HepG2 (cell line): ENCODE measurements at regions not wholly inside any gene's neighbourhood (a gene's known extent, or its start where the extent isn't known, plus 50 kb on each side); places are given as distances from the start of the nearest gene placed in this dataset.

Experiments used
- ATAC-seq: fragments of 200-7000 bp; cut with Tn5 transposase; 3 replicates; pipeline ENCODE4 v1.9.1; 2020; ENCODE audit warnings: mild to moderate bottlenecking, moderate library complexity
- BruUV-seq: library from RNA; stranded (reverse); fragments of 400-500 nt; replicated peaks from 2 replicates; lab custom pipeline; 2021; lab: Mats Ljungman, UMichigan
- CTCF ChIA-PET: fragments of 300-600 bp; formaldehyde crosslinking; extraction: SDS; loops from one replicate; lab custom pipeline; 2021; ENCODE audit warnings: low total read pairs, inconsistent platforms, low intra/inter-chr PET ratio; lab: Yijun Ruan, JAX
- POLR2A ChIA-PET: fragments of 350-600 bp; sonication (Branson Sonifier 250); formaldehyde crosslinking; loops from one replicate; lab custom pipeline; 2020; ENCODE audit warnings: antibody characterized with exemption, inconsistent platforms; lab: Yijun Ruan, JAX
- DNase-seq: peaks from one replicate; pipeline ENCODE4 v3.0.0-alpha.2; 2015; ENCODE audit warnings: low spot score
- FAIRE-seq: peaks from 3 replicates; lab custom pipeline; 2011; peaks lifted over from hg19 to GRCh38; lab: Jason Lieb, UNC
- H2AFZ ChIP-seq: one replicate; pipeline ENCODE4 v1.6.1; 2011; ENCODE audit warnings: low read length, inconsistent platforms
- H3K27ac ChIP-seq: fragments of 300-600 bp; 3 replicates; pipeline ENCODE4 v1.8.0; 2011; ENCODE audit warnings: mixed run types, mild to moderate bottlenecking, mixed read lengths, low read length, inconsistent platforms; ENCODE audit not compliant: insufficient read depth; ENCODE audit errors: extremely low read length
- H3K27me3 ChIP-seq, 2 experiments: fragments of 200-600 bp in 1 of 2; 2 replicates in 1 of 2; 3 replicates in 1 of 2; pipeline versions ENCODE4 v1.6.0 to v1.8.0; 2011; ENCODE audit warnings: low read length in 2 of 2, mild to moderate bottlenecking in 2 of 2, moderate library complexity in 2 of 2, inconsistent platforms in 1 of 2; ENCODE audit not compliant: insufficient read depth in 2 of 2, control insufficient read depth in 1 of 2
- H3K36me3 ChIP-seq, 2 experiments: fragments of 200-600 bp in 1 of 2; replicated peaks in 1 of 2; 2 replicates in 1 of 2; 3 replicates in 1 of 2; pipeline versions ENCODE4 v1.5.1 to v1.8.0; 2011; ENCODE audit warnings: low read length in 2 of 2, inconsistent platforms in 1 of 2; ENCODE audit not compliant: insufficient read depth in 2 of 2, control insufficient read depth in 1 of 2
- H3K4me1 ChIP-seq: 2 replicates; pipeline ENCODE4 v1.5.1; 2012; ENCODE audit warnings: low read length, inconsistent platforms; ENCODE audit not compliant: insufficient read depth
- H3K4me2 ChIP-seq: 2 replicates; pipeline ENCODE4 v1.6.0; 2011; ENCODE audit warnings: low read depth, low read length, inconsistent platforms
- H3K4me3 ChIP-seq, 3 experiments: fragments of 200-600 bp in 1 of 3; sonication (generic), shearing (Covaris generic) in 1 of 3; replicated peaks in 1 of 3; 2 replicates each; pipeline ENCODE4 v1.5.1; 2011 to 2016; ENCODE audit warnings: low read length in 3 of 3, inconsistent platforms in 2 of 3, low read depth in 2 of 3, mild to moderate bottlenecking in 2 of 3, control low read depth in 1 of 3, mixed read lengths in 1 of 3; ENCODE audit not compliant: insufficient read depth in 1 of 3
- H3K79me2 ChIP-seq: one replicate; pipeline ENCODE4 v1.6.1; 2011; ENCODE audit warnings: low read length, inconsistent platforms; ENCODE audit not compliant: insufficient read depth
- H3K9ac ChIP-seq: 2 replicates; pipeline ENCODE4 v1.6.0; 2011; ENCODE audit warnings: mild to moderate bottlenecking, low read depth, low read length, inconsistent platforms; ENCODE audit not compliant: insufficient read depth
- H3K9me3 ChIP-seq: 2 replicates; pipeline ENCODE4 v1.5.1; 2012; ENCODE audit warnings: mild to moderate bottlenecking, low read length
- H4K20me1 ChIP-seq: 2 replicates; pipeline ENCODE4 v1.6.0; 2011; ENCODE audit warnings: inconsistent platforms, mild to moderate bottlenecking, low read length, moderate library complexity; ENCODE audit not compliant: insufficient read depth
- AHDC1 ChIP-seq: sonication (generic); formaldehyde crosslinking; IDR thresholded peaks from 2 replicates; pipeline ENCODE4 v1.5.1; 2020; ENCODE audit warnings: mild to moderate bottlenecking, missing genetic modification reagents, borderline replicate concordance
- ARHGAP35 ChIP-seq: sonication (generic); formaldehyde crosslinking; IDR thresholded peaks from 2 replicates; pipeline ENCODE4 v1.9.0; 2022; ENCODE audit warnings: mild to moderate bottlenecking, inconsistent platforms, moderate library complexity, missing genetic modification reagents, borderline replicate concordance
- FOXA1 ChIP-seq, 2 experiments: fragments of 450-650 bp in 1 of 2; sonication (generic) in 1 of 2; formaldehyde crosslinking in 1 of 2; IDR thresholded peaks; 2 replicates each; pipeline versions ENCODE4 v1.4.0 to v1.6.1; 2016 to 2020; ENCODE audit warnings: missing genetic modification reagents in 1 of 2
- GATAD2A ChIP-seq: IDR thresholded peaks from 2 replicates; pipeline ENCODE4 v1.6.1; 2016
- ISL2 ChIP-seq: sonication (generic); formaldehyde crosslinking; IDR thresholded peaks from 2 replicates; pipeline ENCODE4 v1.5.0; 2020; ENCODE audit warnings: missing genetic modification reagents
- MED13 ChIP-seq: sonication (generic); formaldehyde crosslinking; IDR thresholded peaks from 2 replicates; pipeline ENCODE4 v1.5.0; 2020; ENCODE audit warnings: missing genetic modification reagents
- MLLT10 ChIP-seq: sonication (generic); formaldehyde crosslinking; IDR thresholded peaks from 2 replicates; pipeline ENCODE4 v1.4.0; 2020; ENCODE audit warnings: missing genetic modification reagents
- RFX5 ChIP-seq: IDR thresholded peaks from 2 replicates; pipeline ENCODE4 v1.6.1; 2011; ENCODE audit warnings: low read depth, low read length, improper control_type of control experiment
- SETDB1 ChIP-seq: sonication (generic); formaldehyde crosslinking; IDR thresholded peaks from 2 replicates; pipeline ENCODE4 v1.5.1; 2020; ENCODE audit warnings: missing genetic modification reagents, mild to moderate bottlenecking, borderline replicate concordance
- ZBTB2 ChIP-seq: sonication (generic); formaldehyde crosslinking; IDR thresholded peaks from 2 replicates; pipeline ENCODE4 v1.8.0; 2022; ENCODE audit warnings: low read depth, missing genetic modification reagents
- ZBTB8A ChIP-seq: sonication (generic); formaldehyde crosslinking; IDR thresholded peaks from 2 replicates; pipeline ENCODE4 v1.4.0; 2020; ENCODE audit warnings: mild to moderate bottlenecking, low read depth, missing genetic modification reagents, borderline replicate concordance
- ZFP36L1 ChIP-seq: sonication (generic); formaldehyde crosslinking; IDR thresholded peaks from 2 replicates; pipeline ENCODE4 v1.8.0; 2022; ENCODE audit warnings: mild to moderate bottlenecking, missing genetic modification reagents, moderate library complexity
- ZFP90 ChIP-seq: sonication (generic); formaldehyde crosslinking; IDR thresholded peaks from 2 replicates; pipeline ENCODE4 v1.8.0; 2022; ENCODE audit warnings: missing genetic modification reagents, mild to moderate bottlenecking, inconsistent platforms, borderline replicate concordance
- ZNF235 ChIP-seq: sonication (generic); formaldehyde crosslinking; IDR thresholded peaks from 2 replicates; pipeline ENCODE4 v1.8.1; 2023; ENCODE audit warnings: mild to moderate bottlenecking, missing genetic modification reagents, borderline replicate concordance
- ZNF33A ChIP-seq: sonication (generic); formaldehyde crosslinking; IDR thresholded peaks from 2 replicates; pipeline ENCODE4 v1.5.1; 2020; ENCODE audit warnings: missing genetic modification reagents, mild to moderate bottlenecking, moderate library complexity, borderline replicate concordance
- ZNF354B ChIP-seq: sonication (generic); formaldehyde crosslinking; IDR thresholded peaks from 2 replicates; pipeline ENCODE4 v1.8.0; 2022; ENCODE audit warnings: mild to moderate bottlenecking, missing genetic modification reagents
- ZNF496 ChIP-seq: sonication (generic); formaldehyde crosslinking; IDR thresholded peaks from 2 replicates; pipeline ENCODE4 v1.8.1; 2023; ENCODE audit warnings: mild to moderate bottlenecking, moderate library complexity, missing genetic modification reagents; ENCODE audit not compliant: insufficient replicate concordance
- ZNF547 ChIP-seq: sonication (generic); formaldehyde crosslinking; IDR thresholded peaks from 2 replicates; pipeline ENCODE4 v1.5.1; 2020; ENCODE audit warnings: mild to moderate bottlenecking, missing genetic modification reagents
- WGBS: methylation state at CpG from one replicate; pipeline ENCODE4 v1.1.6; 2017; ENCODE audit warnings: low lambda C conversion rate; 5-methylcytosine and 5-hydroxymethylcytosine counted together
- in situ Hi-C: cut with HindIII; loops from 2 replicates; pipeline ENCODE4 v1.10.0; 2017; ENCODE audit warnings: low pct_unique_long_range_greater_than_20kb; ENCODE audit not compliant: extremely low pct_ligation_motif_present
- intact Hi-C: fragments of 100-400 bp; cut with micrococcal nuclease; formaldehyde crosslinking; loops from one replicate; pipeline ENCODE4 v1.10.0; 2022; ENCODE audit not compliant: unreplicated experiment

- Histone ChIP-seq H3K4me2 (no peak overlapping the region), H3K4me3 (no peak overlapping the region), H3K4me1 (no peaks in the 10 kb centered on the region), H3K9me3 (peaks cover 92% of the 10 kb centered on the region), H4K20me1 (no peaks in the 10 kb centered on the region), H3K27me3 (no peaks in the 10 kb centered on the region), H3K79me2 (no peaks in the 10 kb centered on the region), H3K27ac (no peak overlapping the region), H3K9ac (no peak overlapping the region), H2AFZ (no peak overlapping the region), H3K36me3 (no peaks in the 10 kb centered on the region)
- in situ Hi-C loops (no loop called here), intact Hi-C loops (no loop called here)
- no TSS peak for BruUV-seq
- 2% methylated on average over 2 of the region's 2 CpGs for WGBS
- TF ChIP-seq ZBTB8A (CRISPR knock-in tag) = no peak
- TF ChIP-seq MLLT10 (CRISPR knock-in tag) = no peak
- no peak for TF ChIP-seq ZFP90 (CRISPR knock-in tag)
- TF ChIP-seq AHDC1 (CRISPR knock-in tag) = no peak
- no peak for TF ChIP-seq ZNF496 (CRISPR knock-in tag)
- TF ChIP-seq ZNF235 (CRISPR knock-in tag) = no peak
- no peak for TF ChIP-seq ISL2 (CRISPR knock-in tag)
- TF ChIP-seq ZBTB2 (CRISPR knock-in tag) = no peak
- TF ChIP-seq FOXA1 (IDR thresholded peaks at IDR 0.05) = no peak
- no peak for TF ChIP-seq FOXA1 (CRISPR knock-in tag; IDR thresholded peaks at IDR 0.05)
- no peak for TF ChIP-seq ZNF547 (CRISPR knock-in tag)
- TF ChIP-seq RFX5 = no peak
- no peak for TF ChIP-seq ZNF354B
- no peak for TF ChIP-seq SETDB1 (CRISPR knock-in tag)
- no peak for TF ChIP-seq ZFP36L1 (CRISPR knock-in tag)
- no peak for TF ChIP-seq MED13 (CRISPR knock-in tag)
- no peak for TF ChIP-seq GATAD2A (CRISPR knock-in tag)
- TF ChIP-seq ZNF33A = no peak
- no peak for TF ChIP-seq ARHGAP35 (CRISPR knock-in tag)
- FAIRE-seq (no peak), DNase-seq (no peak), ATAC-seq (no peak)
- CTCF ChIA-PET = no interaction called here
- POLR2A ChIA-PET = no interaction called here
Measured at GRCh38 chr18:56026509-56026908, 438.5 kb upstream of the TCF4 start.
